GM18861 (cell line): ENCODE measurements at regions not wholly inside any gene's neighbourhood (a gene's known extent, or its start where the extent isn't known, plus 50 kb on each side); places are given as distances from the start of the nearest gene placed in this dataset.
"Not testable (repeated sequence)": the region's sequence is repeated elsewhere in the genome, so short reads cannot be mapped to it uniquely, and the experiment has no call there.

Experiments used
- ATAC-seq: cut with Tn5 transposase; IDR thresholded peaks from one replicate; pipeline ENCODE4 v1.9.1; 2021; ENCODE audit not compliant: unreplicated experiment

GRCh38 chr2:64869126-64869525, 120.1 kb upstream of the SLC1A4 start:
- no peak for ATAC-seq

GRCh38 chr2:64873472-64873924, 115.7 kb upstream of the SLC1A4 start:
- peak; percentile 72 for ATAC-seq

- ATAC-seq = no peak
These were observed 114.6 kb upstream of the SLC1A4 start for GRCh38 chr2:64874593-64874992.

DNA sequence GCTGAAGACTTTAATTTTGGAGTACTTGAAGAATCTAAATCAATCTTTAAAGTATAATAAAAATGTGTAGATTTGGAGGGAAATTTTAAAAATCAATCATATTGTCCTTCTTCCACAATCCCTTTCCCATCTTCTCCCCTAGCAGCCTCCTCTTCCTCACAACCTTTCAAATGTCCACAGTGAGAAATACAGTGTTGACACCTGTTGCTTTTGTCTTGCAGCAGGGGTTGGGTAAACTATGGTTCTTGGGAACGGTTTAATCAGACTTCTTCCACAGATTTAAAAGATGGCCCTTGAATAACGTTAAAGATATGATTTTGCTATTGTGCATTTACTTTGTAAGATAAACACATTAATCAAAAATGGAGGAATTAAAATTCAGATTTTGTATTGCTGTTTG, 113.8 kb upstream of the SLC1A4 start:
- no peak for ATAC-seq

DNA sequence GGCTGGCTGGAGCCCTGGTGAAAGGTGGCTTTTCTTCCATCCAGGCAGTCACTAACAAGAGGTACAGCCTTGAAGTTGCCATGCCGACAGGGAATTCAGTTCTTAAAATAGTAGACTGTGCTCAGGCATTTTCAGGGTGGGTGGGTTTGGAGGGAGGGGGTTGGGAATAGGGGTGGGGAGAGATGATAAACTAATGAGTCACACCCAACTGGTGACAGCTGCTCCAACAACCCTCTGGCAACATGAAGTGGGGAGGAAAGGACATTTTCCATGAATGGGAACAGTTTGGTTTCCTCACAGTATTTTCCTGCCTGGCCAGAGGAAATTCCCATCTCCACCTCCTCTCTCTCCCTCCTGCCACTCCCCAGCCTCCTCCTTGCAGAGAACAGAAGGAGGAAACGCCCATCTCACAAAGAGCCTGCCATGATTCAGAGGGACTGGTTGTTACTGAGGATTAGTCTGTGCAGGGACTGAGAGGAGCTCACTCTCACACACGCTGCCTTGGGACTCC, 113.0 kb upstream of the SLC1A4 start:
- no peak for ATAC-seq

DNA sequence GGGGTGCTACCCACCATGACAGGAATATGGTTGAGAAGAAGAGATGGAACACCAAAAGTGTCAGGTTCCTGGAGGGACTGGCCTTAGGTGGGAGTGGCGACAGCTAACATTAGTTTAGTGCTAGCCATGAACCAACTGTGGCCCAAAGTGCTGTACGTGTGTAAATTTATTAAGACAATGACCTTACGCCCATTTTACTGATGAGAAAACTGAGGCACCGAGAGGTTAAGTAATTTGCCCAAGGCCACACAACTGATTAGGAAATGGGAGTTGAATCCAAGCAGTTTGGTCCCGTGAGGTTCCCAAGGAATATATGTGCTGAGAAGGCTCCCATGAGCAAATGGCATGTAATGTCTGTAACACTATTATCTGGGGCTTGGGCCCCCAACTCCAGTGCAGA, 109.5 kb upstream of the SLC1A4 start:
- no peak for ATAC-seq

DNA sequence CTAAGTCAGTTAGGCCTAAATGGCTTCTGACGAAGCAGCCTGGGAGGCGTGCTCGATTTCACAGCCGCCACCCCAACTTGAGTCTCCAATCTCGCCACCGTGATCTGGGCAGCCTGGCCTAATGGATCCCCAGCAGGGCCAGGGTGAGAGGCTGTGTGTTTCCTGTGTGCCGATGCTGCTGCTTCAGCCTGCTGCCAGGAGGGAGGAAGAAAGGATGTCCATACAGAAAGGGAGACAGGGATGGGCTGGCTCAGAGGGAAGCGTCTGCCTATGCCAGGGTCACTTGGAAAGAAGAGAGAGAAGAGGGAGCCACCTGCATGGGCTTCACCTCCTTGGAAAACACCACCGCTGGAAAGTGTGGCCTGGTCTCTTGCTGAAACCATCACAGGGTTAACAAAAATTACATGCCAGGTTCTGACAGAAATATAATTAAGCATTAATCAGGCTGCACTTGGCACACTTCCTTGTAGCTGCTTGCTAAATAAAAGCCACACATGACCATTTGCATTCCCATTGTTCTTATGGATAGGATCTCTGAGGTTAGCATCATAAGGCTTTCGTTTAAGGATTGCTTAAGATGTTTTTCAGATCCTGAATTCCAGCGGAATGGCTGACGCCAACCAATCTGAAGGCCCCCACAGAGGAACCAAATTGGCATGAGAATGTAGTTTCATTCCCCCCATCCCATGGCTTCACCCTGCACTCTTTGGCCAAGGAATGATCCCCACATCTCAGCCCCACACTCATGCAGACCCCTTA, 108.8 kb upstream of the SLC1A4 start:
- ATAC-seq = no peak

DNA sequence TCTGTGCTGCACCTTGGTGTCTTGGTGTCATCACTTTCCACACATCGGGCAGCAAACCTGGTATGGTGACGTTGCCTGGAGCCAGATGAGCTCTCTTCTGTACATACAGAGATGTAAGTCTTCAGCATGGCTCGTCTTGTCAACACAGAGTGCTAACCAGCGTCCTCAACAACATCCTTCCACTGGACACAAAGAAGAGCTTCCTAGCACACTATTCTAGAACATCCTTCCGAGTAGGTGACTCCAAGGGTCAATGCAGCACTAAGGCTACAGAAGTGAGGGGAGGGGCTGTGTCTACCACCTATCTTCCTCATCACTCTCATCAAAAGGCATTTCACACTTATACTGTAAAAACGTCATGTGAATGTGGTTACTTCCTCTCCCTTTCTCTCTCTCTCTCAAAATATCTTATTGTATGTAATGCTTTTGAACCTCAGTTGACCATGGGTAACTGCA, 108.1 kb upstream of the SLC1A4 start:
- ATAC-seq = no peak

DNA sequence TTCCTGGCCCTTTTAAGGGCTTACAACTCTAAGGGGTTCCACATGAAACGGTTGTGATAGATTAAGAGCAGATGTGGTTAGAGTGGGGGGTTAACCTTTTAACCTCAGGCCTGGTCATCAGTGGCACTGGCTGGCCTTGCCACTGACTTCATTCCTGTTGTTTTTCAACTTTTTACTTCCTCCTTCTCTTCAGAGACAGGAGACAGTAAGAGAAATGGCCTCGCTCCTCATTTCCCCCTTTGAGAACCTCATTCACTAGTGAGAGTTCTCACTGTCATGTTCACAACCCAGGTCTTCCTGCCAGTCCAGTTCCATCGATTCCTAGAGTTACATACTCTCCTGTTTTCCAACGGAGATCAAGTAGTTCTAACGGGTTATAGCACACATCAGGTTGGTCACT, 101.6 kb upstream of the SLC1A4 start:
- ATAC-seq = no peak

- ATAC-seq = no peak
These were observed 100.4 kb upstream of the SLC1A4 start for GRCh38 chr2:64888591-64889309.

- no peak for ATAC-seq
These were observed 99.4 kb upstream of the SLC1A4 start for GRCh38 chr2:64889803-64890202.

GRCh38 chr2:64896572-64896971, 92.6 kb upstream of the SLC1A4 start:
- ATAC-seq = not testable (repeated sequence)

DNA sequence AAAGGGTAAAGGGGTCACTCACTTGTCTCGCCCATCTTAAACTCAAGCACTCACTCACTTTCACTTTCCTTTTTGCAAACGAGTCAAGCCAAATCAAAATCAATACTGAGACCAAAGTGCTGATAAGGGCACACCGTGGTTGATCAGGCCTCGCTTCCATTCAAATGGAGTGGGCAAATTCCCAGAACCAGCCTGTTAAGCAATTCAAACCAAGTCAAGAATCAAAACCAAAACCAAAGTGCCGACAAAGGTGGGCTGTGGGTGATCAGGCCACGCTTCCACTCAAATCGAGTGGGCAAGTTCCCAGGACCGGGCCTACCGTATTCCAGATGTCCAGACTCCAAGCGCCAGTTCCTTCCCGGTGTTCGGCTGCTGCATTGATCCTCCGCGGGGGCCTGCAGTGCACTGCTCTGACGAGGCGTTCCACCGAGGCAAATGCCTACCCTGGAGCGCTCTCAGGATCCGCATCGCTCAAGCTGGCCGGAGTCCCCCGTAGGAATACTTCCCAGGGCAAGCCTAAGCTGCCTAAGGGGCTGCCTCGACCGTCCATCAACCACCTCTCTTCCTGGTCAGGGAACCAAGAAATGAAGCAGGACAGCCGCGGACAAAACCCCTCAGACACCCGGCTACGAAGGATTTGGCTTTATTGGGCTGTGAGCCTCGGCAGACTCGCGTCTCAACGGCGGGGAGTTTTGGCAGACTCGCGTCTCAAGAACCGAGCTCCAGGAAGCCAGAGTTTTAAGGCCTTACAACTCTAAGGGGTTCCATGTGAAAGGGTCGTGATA, 89.9 kb upstream of the SLC1A4 start:
- no peak for ATAC-seq

DNA sequence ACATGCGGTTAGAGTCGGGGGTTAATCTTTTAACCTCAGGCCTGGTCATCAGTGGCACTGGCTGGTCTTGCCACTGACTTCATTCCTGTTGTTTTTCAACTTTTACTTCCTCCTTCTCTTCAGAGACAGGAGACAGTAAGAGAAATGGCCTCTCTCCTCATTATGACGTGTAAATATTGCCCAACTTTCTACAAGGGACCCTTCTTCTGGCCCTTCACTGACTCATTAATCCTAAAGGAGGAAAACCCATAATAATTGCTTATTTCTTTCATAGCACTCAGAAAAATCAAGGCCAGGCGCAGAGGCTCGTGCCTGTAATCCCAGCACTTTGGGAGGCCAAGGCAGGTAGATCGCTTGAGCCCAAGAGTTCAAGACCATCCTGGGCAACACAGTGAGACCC, 89.3 kb upstream of the SLC1A4 start:
- ATAC-seq = not testable (repeated sequence)

DNA sequence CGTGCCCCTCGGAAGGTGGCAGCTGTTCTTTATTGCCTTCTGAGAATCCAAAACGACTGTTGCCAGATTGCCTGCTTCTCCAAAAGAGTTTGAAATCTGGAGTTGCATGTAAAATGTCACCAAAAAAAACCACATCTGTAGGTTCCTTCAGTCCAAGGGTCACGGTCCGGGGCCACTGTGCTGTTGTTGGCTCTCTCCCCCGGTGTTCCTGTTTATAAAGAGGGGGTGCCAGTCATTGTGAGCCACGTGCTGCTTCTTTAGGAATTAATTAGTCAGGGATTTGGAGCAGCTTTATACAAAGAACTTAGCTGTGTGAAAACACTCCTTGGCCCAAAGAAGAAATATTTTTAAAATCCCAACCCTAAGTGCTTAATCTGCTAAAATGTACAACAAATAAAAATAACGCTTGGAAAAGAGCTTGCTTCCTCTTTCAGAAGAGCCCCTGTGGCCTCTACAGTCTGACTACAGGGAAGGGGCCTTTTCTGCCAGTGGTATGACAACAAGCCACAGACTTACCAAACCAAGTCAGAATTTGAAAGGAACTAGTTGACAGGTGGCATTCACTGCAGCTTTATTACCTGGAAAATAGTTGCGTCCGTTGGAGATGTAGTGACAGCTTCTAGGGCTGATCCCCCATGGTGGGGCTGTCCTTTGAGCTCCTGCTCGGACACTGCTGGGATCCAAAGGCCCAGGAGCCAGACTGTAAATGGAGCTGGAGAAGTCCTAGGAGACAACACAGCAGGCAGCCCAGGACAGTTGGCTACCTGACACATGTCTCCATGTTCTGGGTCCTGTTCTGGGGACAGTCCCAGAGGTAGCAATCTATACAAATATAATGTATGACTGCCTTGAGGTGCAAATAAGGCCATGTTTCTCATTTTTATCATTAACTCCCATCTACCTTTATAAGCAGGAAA, 84.5 kb upstream of the SLC1A4 start:
- ATAC-seq = no peak

GRCh38 chr2:64905338-64906024, 83.7 kb upstream of the SLC1A4 start:
- ATAC-seq = no peak

GRCh38 chr2:64906853-64907536, 82.2 kb upstream of the SLC1A4 start:
- no peak for ATAC-seq

GRCh38 chr2:64908406-64908805, 80.8 kb upstream of the SLC1A4 start:
- ATAC-seq = no peak

DNA sequence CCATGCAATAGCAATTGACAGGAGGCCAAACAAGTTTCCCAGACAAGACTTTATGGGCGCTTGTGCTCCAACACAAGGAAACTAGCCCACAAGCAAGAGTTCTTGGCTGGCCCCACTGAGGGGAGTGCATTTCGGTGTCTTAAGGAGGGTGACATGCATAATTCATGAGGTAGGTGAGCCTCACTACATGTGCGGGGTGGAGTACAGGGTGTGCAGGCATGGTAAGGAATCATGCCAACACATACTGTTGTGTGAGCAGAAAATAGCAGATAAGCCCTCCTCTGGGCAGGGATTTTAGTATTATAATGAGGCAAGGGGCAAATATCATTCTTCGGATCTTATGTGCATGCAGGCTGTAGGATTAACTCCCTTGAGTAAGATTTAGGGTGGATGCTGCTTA, 78.7 kb upstream of the SLC1A4 start:
- no peak for ATAC-seq
